ENCODE measurements at regions not wholly inside any gene's neighbourhood (a gene's known extent, or its start where the extent isn't known, plus 50 kb on each side); places are given as distances from the start of the nearest gene placed in this dataset.

GRCh38 chr18:78107363-78107762 is 857.7 kb downstream of the GALR1 start:
- Histone ChIP-seq H3K4me1 (ENCODE audit: insufficient read depth, low read length) (no peaks in the 10 kb centered on the region), H3K9ac (ENCODE audit: insufficient read depth, low read depth, low read length) (no peak overlapping the region), H3K4me3 (replicated peaks in 1 of 3; ENCODE audit: insufficient read depth in 1 of 3, low read depth in 2 of 3, low read length in 3 of 3) (no peak overlapping the region), H3K9me3 (ENCODE audit: low read length) (no peaks in the 10 kb centered on the region), H3K4me2 (ENCODE audit: low read depth, low read length) (no peak overlapping the region), H2AFZ (ENCODE audit: low read length) (no peak overlapping the region), H3K27me3 (ENCODE audit: control insufficient read depth in 1 of 2, insufficient read depth in 2 of 2, low read length in 2 of 2) (peaks cover 0 to 3% of the 10 kb centered on the region in 2 experiments; a peak in 3 of 5 replicates), H4K20me1 (ENCODE audit: insufficient read depth, low read length) (no peaks in the 10 kb centered on the region), H3K27ac (ENCODE audit: extremely low read length, insufficient read depth, low read length) (no peak overlapping the region), H3K36me3 (replicated peaks in 1 of 2; ENCODE audit: control insufficient read depth in 1 of 2, insufficient read depth in 2 of 2, low read length in 2 of 2) (no peaks in the 10 kb centered on the region), H3K79me2 (ENCODE audit: insufficient read depth, low read length) (no peaks in the 10 kb centered on the region)
- ChIA-PET POLR2A (no interaction called here), CTCF (ENCODE audit: low intra/inter-chr PET ratio, low total read pairs) (no interaction called here)
- no TSS peak for BruUV-seq (replicated peaks)
- 39% methylated on average over 9 of the region's 9 CpGs for WGBS (ENCODE audit: low lambda C conversion rate)
- FAIRE-seq (no peak), ATAC-seq (no peak), DNase-seq (ENCODE audit: low spot score) (no peak)
- in situ Hi-C loops (cut with HindIII; ENCODE audit: extremely low pct_ligation_motif_present, low pct_unique_long_range_greater_than_20kb) = no loop called here
- intact Hi-C loops (cut with micrococcal nuclease; ENCODE audit: unreplicated experiment) = no loop called here
- TF ChIP-seq ZSCAN12 (CRISPR knock-in tag; IDR thresholded peaks at IDR 0.05) (no peak), NONO (IDR thresholded peaks at IDR 0.05) (no peak), NONO (CRISPR knock-in tag; conservative IDR thresholded peaks at IDR 0.05) (no peak), GMEB2 (CRISPR knock-in tag; IDR thresholded peaks at IDR 0.05; ENCODE audit: low read depth) (no peak), KDM1A (CRISPR knock-in tag; IDR thresholded peaks at IDR 0.05) (no peak), RCOR2 (CRISPR knock-in tag; IDR thresholded peaks at IDR 0.05) (no peak), HOXA5 (CRISPR knock-in tag; IDR thresholded peaks at IDR 0.05) (no peak), ZNF619 (CRISPR knock-in tag; IDR thresholded peaks at IDR 0.05) (no peak), CBX2 (IDR thresholded peaks at IDR 0.05; ENCODE audit: low read depth, low read length) (no peak), CBX2 (CRISPR knock-in tag; IDR thresholded peaks at IDR 0.05; ENCODE audit: low read depth) (no peak), ARNT (IDR thresholded peaks at IDR 0.05) (no peak), ZNF274 (CRISPR knock-in tag; IDR thresholded peaks at IDR 0.05) (no peak), MZF1 (CRISPR knock-in tag; IDR thresholded peaks at IDR 0.05; ENCODE audit: borderline replicate concordance) (no peak), MTF2 (CRISPR knock-in tag; IDR thresholded peaks at IDR 0.05; ENCODE audit: borderline replicate concordance) (no peak), HOXA3 (CRISPR knock-in tag; IDR thresholded peaks at IDR 0.05) (no peak), FOXA3 (CRISPR knock-in tag; IDR thresholded peaks at IDR 0.05) (no peak), ETV6 (CRISPR knock-in tag; conservative IDR thresholded peaks at IDR 0.05) (no peak), PRDM4 (CRISPR knock-in tag; IDR thresholded peaks at IDR 0.05; ENCODE audit: borderline replicate concordance) (no peak), MEF2D (CRISPR knock-in tag; IDR thresholded peaks at IDR 0.05) (no peak)

Measured in HepG2 (cell line).